ENCODE measurements at regions not wholly inside any gene's neighbourhood (a gene's known extent, or its start where the extent isn't known, plus 50 kb on each side); places are given as distances from the start of the nearest gene placed in this dataset.

DNA sequence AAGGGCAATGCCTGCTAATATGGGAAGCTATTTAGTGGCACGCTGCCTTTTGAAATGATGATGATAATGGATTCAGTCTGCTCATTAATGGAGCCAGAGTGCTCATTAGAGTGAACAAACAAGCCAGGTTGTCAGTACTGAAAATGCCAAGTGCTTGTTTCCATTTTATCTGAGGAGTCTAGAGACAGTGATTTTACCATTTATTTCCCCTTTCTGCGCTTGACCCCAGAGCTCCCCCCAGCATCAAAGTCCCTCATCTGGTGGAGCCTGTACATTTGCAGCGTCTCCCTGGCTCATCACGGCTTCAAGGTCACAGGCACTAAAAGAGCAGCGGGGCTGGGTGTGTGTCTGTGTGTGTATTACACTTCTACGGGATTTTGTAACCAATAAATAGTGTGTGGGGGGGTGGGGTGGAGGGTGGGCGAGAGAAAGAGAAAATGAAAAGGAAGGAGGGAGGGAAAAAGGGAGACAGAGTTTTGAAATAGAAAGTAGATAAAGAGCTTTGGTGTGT is 553.8 kb downstream of the TFEC start:
- no peaks in the 10 kb centered on the region for H3K9me1 ChIP-seq (replicated peaks; ENCODE audit: control insufficient read depth, extremely low read depth, insufficient read depth, low read length)
- BruUV-seq (replicated peaks): no TSS peak
- intact Hi-C loops (cut with micrococcal nuclease): loop anchor here (1.0 to 10.0 kb wide), 3 partner anchors 552 to 1394 kb away; partner anchors contain the start of gene MDFIC
- DNase-seq (ENCODE audit: low read depth, low spot score): no peak
- peak overlapping the region; percentile 30 to 71 (median 51) for H3K4me3 ChIP-seq (replicated peaks in 1 of 3; ENCODE audit: insufficient read depth in 1 of 3, low read depth in 1 of 3, low read length in 3 of 3)
- H3K9ac ChIP-seq (replicated peaks; ENCODE audit: extremely low read depth, insufficient read depth, low read length): no peak overlapping the region
- peak overlapping the region; percentile 85 for H2AFZ ChIP-seq (ENCODE audit: low read depth, low read length)
- POLR2A ChIA-PET: no interaction called here
- peaks cover 6% of the 10 kb centered on the region for H3K4me1 ChIP-seq (ENCODE audit: control insufficient read depth, extremely low read depth, insufficient read depth, low read length)
- H3K36me3 ChIP-seq (ENCODE audit: control insufficient read depth in 2 of 2, extremely low read depth in 1 of 2, insufficient read depth in 2 of 2, low read length in 2 of 2): no peaks in the 10 kb centered on the region
- no peak for TF ChIP-seq FOS (IDR thresholded peaks at IDR 0.05; ENCODE audit: borderline replicate concordance, insufficient read depth, low read length)
- dilution Hi-C loops (cut with MboI; ENCODE audit: extremely low pct_ligation_motif_present, low sequenced_read_pairs): no loop called here
- no peak overlapping the region for H3K27ac ChIP-seq (ENCODE audit: insufficient read depth, low read depth, low read length)
- no peaks in the 10 kb centered on the region for H4K20me1 ChIP-seq (replicated peaks; ENCODE audit: control insufficient read depth, extremely low read depth, insufficient read depth, low read length)
- CTCF ChIA-PET: interaction anchor here (0.5 to 2.1 kb wide), 17 partner anchors 9 to 1619 kb away, joined by 3 to 19 read pairs (median 4); no protein-coding TSS in a partner anchor
- no peaks in the 10 kb centered on the region for H3K79me2 ChIP-seq (ENCODE audit: control insufficient read depth, insufficient read depth, low read length)
- H3K9me3 ChIP-seq (replicated peaks; ENCODE audit: control insufficient read depth, insufficient read depth, low read length): no peaks in the 10 kb centered on the region
- peaks cover 7 to 19% of the 10 kb centered on the region in 2 experiments for H3K27me3 ChIP-seq (ENCODE audit: control insufficient read depth in 2 of 2, insufficient read depth in 2 of 2, low read length in 2 of 2)
- H3K4me2 ChIP-seq (ENCODE audit: insufficient read depth, low read length): peak overlapping the region; percentile 84
- FAIRE-seq: no peak

DNA sequence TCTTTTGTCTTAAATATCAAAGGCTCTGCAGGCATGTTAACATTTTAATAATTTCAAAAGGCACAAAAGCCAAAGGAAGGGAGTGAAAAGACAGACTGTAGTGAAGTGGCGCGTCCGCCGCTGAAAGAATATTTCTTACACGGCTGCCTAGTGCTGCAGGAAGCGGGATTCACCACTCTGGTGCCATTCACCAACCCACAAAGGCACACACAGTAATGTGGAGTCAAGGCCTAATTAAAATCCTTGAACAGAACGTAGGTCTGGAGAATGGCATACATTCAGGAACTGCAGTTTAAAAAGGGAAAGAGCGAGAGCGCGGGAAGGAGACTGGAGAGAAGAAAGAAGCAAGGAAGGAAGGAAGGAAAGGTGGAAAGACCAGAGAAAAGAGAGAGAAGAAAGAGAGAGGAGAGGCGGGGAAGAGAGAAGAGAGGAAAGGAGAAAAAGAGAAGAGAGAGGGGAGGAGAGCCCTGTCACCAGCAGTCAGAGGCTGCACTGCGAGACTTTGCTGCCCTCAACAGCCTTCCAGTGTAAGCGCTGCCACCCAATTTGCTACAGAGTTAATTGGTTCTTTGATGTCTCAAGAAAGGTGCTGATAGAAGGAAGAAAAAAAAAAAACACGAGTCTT is 554.0 kb downstream of the MDFIC start:
- FAIRE-seq (no peak), DNase-seq (ENCODE audit: low read depth, low spot score) (no peak)
- TF ChIP-seq EZH2 (IDR thresholded peaks at IDR 0.05; ENCODE audit: borderline replicate concordance, low read depth, low read length, severe bottlenecking) (no peak), POLR2AphosphoS5 (IDR thresholded peaks at IDR 0.05; ENCODE audit: insufficient read depth, low read depth, low read length) (no peak), MYC (IDR thresholded peaks at IDR 0.05; ENCODE audit: low read depth, low read length) (no peak), FOS (IDR thresholded peaks at IDR 0.05; ENCODE audit: borderline replicate concordance, insufficient read depth, low read length) (no peak), POLR2A (IDR thresholded peaks at IDR 0.05; ENCODE audit: low read depth, low read length) (no peak)
- TF ChIP-seq, protein P1, sequence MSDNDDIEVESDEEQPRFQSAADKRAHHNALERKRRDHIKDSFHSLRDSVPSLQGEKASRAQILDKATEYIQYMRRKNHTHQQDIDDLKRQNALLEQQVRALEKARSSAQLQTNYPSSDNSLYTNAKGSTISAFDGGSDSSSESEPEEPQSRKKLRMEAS (IDR thresholded peaks at IDR 0.05; ENCODE audit: insufficient read depth, insufficient read length): no peak
- Histone ChIP-seq H4K20me1 (replicated peaks; ENCODE audit: control insufficient read depth, extremely low read depth, insufficient read depth, low read length) (no peaks in the 10 kb centered on the region), H3K36me3 (ENCODE audit: control insufficient read depth in 2 of 2, extremely low read depth in 1 of 2, insufficient read depth in 2 of 2, low read length in 2 of 2) (no peaks in the 10 kb centered on the region), H3K4me1 (ENCODE audit: control insufficient read depth, extremely low read depth, insufficient read depth, low read length) (peaks cover 6% of the 10 kb centered on the region), H2AFZ (ENCODE audit: low read depth, low read length) (no peak overlapping the region), H3K79me2 (ENCODE audit: control insufficient read depth, insufficient read depth, low read length) (no peaks in the 10 kb centered on the region), H3K4me2 (ENCODE audit: insufficient read depth, low read length) (no peak overlapping the region), H3K9me1 (replicated peaks; ENCODE audit: control insufficient read depth, extremely low read depth, insufficient read depth, low read length) (no peaks in the 10 kb centered on the region), H3K9ac (replicated peaks; ENCODE audit: extremely low read depth, insufficient read depth, low read length) (no peak overlapping the region), H3K27ac (ENCODE audit: insufficient read depth, low read depth, low read length) (no peak overlapping the region), H3K9me3 (replicated peaks; ENCODE audit: control insufficient read depth, insufficient read depth, low read length) (no peaks in the 10 kb centered on the region), H3K4me3 (replicated peaks in 1 of 3; ENCODE audit: insufficient read depth in 1 of 3, low read depth in 1 of 3, low read length in 3 of 3) (no peak overlapping the region), H3K27me3 (ENCODE audit: control insufficient read depth in 2 of 2, insufficient read depth in 2 of 2, low read length in 2 of 2) (peaks cover 7 to 19% of the 10 kb centered on the region in 2 experiments)
- intact Hi-C loops (cut with micrococcal nuclease) (loop anchor here (1.0 to 10.0 kb wide), 2 partner anchors 551 to 1394 kb away; partner anchors contain the start of gene MDFIC), dilution Hi-C loops (cut with MboI; ENCODE audit: extremely low pct_ligation_motif_present, low sequenced_read_pairs) (no loop called here)
- no TSS peak for BruUV-seq (replicated peaks)
- ChIA-PET CTCF (interaction anchor here (0.5 to 1.8 kb wide), 4 partner anchors 13 to 1620 kb away, joined by 3 to 19 read pairs (median 4); no protein-coding TSS in a partner anchor), POLR2A (no interaction called here)

Measured in endothelial cell of umbilical vein (primary cell).